BLaER1 (cell line): ENCODE measurements at regions not wholly inside any gene's neighbourhood (a gene's known extent, or its start where the extent isn't known, plus 50 kb on each side); places are given as distances from the start of the nearest gene placed in this dataset.
"Not testable (repeated sequence)": the region's sequence is repeated elsewhere in the genome, so short reads cannot be mapped to it uniquely, and the experiment has no call there.

ENCODE experiments used
- H3K27ac ChIP-seq: shearing (Covaris generic); formaldehyde crosslinking; 2 replicates; pipeline ENCODE4 v1.8.1; 2022
- H3K27me3 ChIP-seq: shearing (Covaris generic); formaldehyde crosslinking; 2 replicates; pipeline ENCODE4 v1.8.1; 2022
- H3K36me3 ChIP-seq: shearing (Covaris generic); formaldehyde crosslinking; 2 replicates; pipeline ENCODE4 v1.8.1; 2022
- H3K4me1 ChIP-seq: shearing (Covaris generic); formaldehyde crosslinking; 2 replicates; pipeline ENCODE4 v1.8.1; 2022
- H3K4me2 ChIP-seq: shearing (Covaris generic); formaldehyde crosslinking; 2 replicates; pipeline ENCODE4 v1.8.1; 2022
- H3K4me3 ChIP-seq: shearing (Covaris generic); formaldehyde crosslinking; 2 replicates; pipeline ENCODE4 v1.8.1; 2022
- H3K9ac ChIP-seq: shearing (Covaris generic); formaldehyde crosslinking; 2 replicates; pipeline ENCODE4 v1.8.1; 2022
- H3K9me3 ChIP-seq: shearing (Covaris generic); formaldehyde crosslinking; 2 replicates; pipeline ENCODE4 v1.8.1; 2022
- H4K20me1 ChIP-seq: shearing (Covaris generic); formaldehyde crosslinking; 2 replicates; pipeline ENCODE4 v1.8.1; 2022
- Cebpa-rat ChIP-seq: shearing (Covaris generic); IDR thresholded peaks from 2 replicates; pipeline ENCODE4 v1.8.1; 2022

- Histone ChIP-seq H3K4me2 (no peak overlapping the region), H4K20me1 (no peaks in the 10 kb centered on the region), H3K4me1 (peaks cover 15% of the 10 kb centered on the region), H3K36me3 (no peaks in the 10 kb centered on the region), H3K4me3 (no peak overlapping the region), H3K27ac (no peak overlapping the region), H3K9me3 (no peaks in the 10 kb centered on the region), H3K9ac (no peak overlapping the region), H3K27me3 (no peaks in the 10 kb centered on the region)
- TF ChIP-seq Cebpa-rat: no peak
Measured at GRCh38 chr6:137641474-137642077, 147.4 kb upstream of the OLIG3 start.

GRCh38 chr6:137643210-137643609, 149.0 kb upstream of the OLIG3 start:
- not testable (repeated sequence) for H3K4me3 ChIP-seq, H3K9ac ChIP-seq, H3K9me3 ChIP-seq, H3K4me1 ChIP-seq, H3K4me2 ChIP-seq, H3K36me3 ChIP-seq, H4K20me1 ChIP-seq, H3K27me3 ChIP-seq, H3K27ac ChIP-seq

GRCh38 chr6:137643644-137644043, 149.4 kb upstream of the OLIG3 start:
- H3K9ac ChIP-seq, H3K36me3 ChIP-seq, H4K20me1 ChIP-seq, H3K4me2 ChIP-seq, H3K9me3 ChIP-seq, H3K27ac ChIP-seq, H3K27me3 ChIP-seq, H3K4me1 ChIP-seq, H3K4me3 ChIP-seq: not testable (repeated sequence)

DNA sequence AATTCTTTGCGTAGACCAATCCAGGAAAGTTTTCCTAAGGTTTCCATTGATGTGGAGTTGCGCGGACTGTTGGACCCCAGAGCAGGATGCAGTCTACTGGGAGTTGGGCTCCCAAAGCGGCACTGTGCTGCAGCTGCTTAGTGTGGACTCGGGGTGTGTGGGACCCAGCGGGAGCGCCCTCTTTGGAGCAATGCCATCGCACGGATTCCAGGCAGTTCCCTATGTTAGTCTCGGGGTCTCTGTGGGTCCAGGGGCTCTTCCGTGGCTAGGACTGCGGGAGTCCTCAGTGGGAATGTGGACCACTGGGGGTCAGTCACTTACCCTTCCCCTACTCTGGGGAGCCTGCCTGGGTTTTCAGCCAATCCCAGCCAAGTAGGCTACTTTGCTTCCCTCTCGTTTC, 151.7 kb upstream of the OLIG3 start:
- Histone ChIP-seq H3K27ac (no peak overlapping the region), H3K9me3 (no peaks in the 10 kb centered on the region), H4K20me1 (no peaks in the 10 kb centered on the region), H3K4me2 (no peak overlapping the region), H3K27me3 (no peaks in the 10 kb centered on the region), H3K9ac (no peak overlapping the region), H3K36me3 (no peaks in the 10 kb centered on the region), H3K4me1 (no peaks in the 10 kb centered on the region), H3K4me3 (no peak overlapping the region)
- TF ChIP-seq Cebpa-rat: no peak

DNA sequence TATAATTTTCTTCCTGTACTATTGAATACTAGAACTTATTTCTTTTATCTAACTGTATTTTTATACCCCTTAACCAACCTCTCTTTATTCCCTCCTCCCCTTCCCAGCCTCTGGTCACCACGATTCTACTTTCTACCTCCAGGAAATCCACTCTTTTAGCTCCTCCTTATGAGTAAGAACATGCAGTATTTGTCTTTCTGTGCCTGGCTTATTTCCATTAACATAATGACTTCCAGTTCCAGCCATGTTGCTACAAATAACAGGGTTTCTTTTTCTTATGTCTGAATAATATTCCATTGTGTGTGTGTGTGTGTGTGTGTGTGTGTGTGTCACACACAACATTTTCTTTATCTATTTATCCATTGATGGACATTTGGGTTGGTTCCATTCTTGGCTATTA, 152.3 kb upstream of the OLIG3 start:
- Histone ChIP-seq H3K4me1 (no peaks in the 10 kb centered on the region), H3K4me3 (no peak overlapping the region), H3K27ac (no peak overlapping the region), H3K9ac (no peak overlapping the region), H4K20me1 (no peaks in the 10 kb centered on the region), H3K9me3 (no peaks in the 10 kb centered on the region), H3K36me3 (no peaks in the 10 kb centered on the region), H3K4me2 (no peak overlapping the region), H3K27me3 (no peaks in the 10 kb centered on the region)
- no peak for TF ChIP-seq Cebpa-rat

GRCh38 chr6:137647762-137648447, 153.7 kb upstream of the OLIG3 start:
- no peak for TF ChIP-seq Cebpa-rat
- no peaks in the 10 kb centered on the region for H3K9me3 ChIP-seq
- H3K27ac ChIP-seq: no peak overlapping the region
- no peaks in the 10 kb centered on the region for H3K36me3 ChIP-seq
- H4K20me1 ChIP-seq: no peaks in the 10 kb centered on the region
- H3K4me2 ChIP-seq: no peak overlapping the region
- no peaks in the 10 kb centered on the region for H3K4me1 ChIP-seq
- no peak overlapping the region for H3K9ac ChIP-seq
- no peak overlapping the region for H3K4me3 ChIP-seq
- H3K27me3 ChIP-seq: no peaks in the 10 kb centered on the region

- no peaks in the 10 kb centered on the region for H3K4me1 ChIP-seq
- no peak overlapping the region for H3K4me2 ChIP-seq
- H3K36me3 ChIP-seq: no peaks in the 10 kb centered on the region
- no peaks in the 10 kb centered on the region for H4K20me1 ChIP-seq
- no peak overlapping the region for H3K9ac ChIP-seq
- TF ChIP-seq Cebpa-rat: no peak
- H3K27ac ChIP-seq: no peak overlapping the region
- no peaks in the 10 kb centered on the region for H3K9me3 ChIP-seq
- H3K4me3 ChIP-seq: no peak overlapping the region
- no peaks in the 10 kb centered on the region for H3K27me3 ChIP-seq
Measured at GRCh38 chr6:137650720-137651119, 156.5 kb upstream of the OLIG3 start.

GRCh38 chr6:137651178-137651577, 157.0 kb upstream of the OLIG3 start:
- Histone ChIP-seq H3K27ac (no peak overlapping the region), H4K20me1 (no peaks in the 10 kb centered on the region), H3K4me1 (no peaks in the 10 kb centered on the region), H3K9me3 (no peaks in the 10 kb centered on the region), H3K9ac (no peak overlapping the region), H3K36me3 (no peaks in the 10 kb centered on the region), H3K27me3 (no peaks in the 10 kb centered on the region), H3K4me2 (no peak overlapping the region), H3K4me3 (no peak overlapping the region)
- TF ChIP-seq Cebpa-rat: no peak

DNA sequence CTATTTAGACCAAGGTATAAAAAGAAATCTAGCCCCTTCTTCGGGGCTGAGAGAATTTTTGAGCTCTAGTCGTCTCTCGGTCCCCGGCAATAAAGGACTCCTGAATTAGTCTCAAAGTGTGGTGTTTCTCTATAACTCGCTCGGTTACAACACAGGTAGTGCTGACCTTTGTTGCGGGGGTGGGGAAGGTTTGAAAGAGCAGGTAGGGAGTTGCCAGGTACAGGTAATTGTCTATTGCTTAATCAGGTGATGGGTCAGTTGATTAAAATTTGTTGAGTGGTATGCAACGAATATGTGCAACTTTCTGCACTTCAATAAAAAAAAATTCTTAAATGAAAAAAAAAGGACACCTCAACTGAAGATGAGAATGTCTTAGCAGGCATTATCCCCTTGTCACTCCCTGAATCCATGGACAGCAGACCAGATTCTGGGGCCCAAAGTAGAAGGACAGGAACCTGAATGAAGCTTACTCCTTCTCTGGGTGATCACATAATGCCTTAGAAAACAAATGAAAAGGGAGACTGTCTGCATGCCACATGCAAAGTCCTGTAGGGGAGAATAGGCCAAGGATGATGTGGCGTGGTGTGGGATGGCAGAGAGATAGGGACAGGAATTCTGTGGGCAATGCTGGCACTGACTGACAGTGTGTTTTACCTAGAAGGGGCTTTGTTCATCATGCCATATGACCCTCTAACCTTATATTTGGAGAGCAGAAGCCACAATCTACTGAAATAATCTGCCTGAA, 157.6 kb upstream of the OLIG3 start:
- Histone ChIP-seq H3K27ac (no peak overlapping the region), H3K4me3 (no peak overlapping the region), H3K4me1 (no peaks in the 10 kb centered on the region; the same call in 1 of the 2 replicates), H3K9me3 (no peaks in the 10 kb centered on the region), H3K36me3 (no peaks in the 10 kb centered on the region), H3K4me2 (no peak overlapping the region), H3K9ac (no peak overlapping the region), H4K20me1 (no peaks in the 10 kb centered on the region), H3K27me3 (no peaks in the 10 kb centered on the region)
- TF ChIP-seq Cebpa-rat: no peak

DNA sequence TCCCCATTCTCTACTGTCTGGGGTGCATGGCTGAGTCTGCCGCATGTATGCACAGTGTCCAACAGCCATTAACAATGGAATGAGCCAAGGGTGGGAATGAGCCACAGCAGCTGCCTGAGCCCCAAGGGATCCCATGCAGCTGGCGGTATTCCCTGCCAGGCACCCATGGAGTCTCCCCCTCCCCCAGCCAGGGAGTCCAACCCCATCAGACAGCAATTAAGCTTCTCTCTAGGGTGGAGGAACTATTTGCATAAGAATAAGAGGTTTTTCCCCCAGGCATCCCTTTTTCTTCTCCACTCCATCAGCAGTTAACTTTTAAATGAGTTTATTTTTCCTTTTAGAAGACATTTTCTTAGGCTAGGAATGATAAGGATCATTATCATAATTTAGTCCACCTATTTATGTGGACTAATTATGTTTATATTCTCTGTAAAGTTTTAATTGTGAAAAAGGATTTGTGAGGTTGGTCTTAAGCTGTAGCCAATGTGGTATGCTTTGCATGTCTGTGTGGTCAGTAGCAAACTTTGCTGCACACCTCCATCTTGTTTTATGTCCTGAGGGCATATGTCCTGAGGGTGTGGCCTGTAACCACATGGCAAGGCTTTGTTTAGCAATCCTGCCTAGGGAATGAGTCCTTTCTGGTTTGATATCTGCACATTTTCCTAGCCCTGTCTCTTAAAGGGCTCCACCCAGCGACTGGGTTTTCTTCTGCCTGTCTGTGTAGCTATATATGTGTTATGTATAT, 158.9 kb upstream of the OLIG3 start:
- no peaks in the 10 kb centered on the region for H3K36me3 ChIP-seq
- H3K9me3 ChIP-seq: no peaks in the 10 kb centered on the region
- H4K20me1 ChIP-seq: no peaks in the 10 kb centered on the region
- peaks cover 10% of the 10 kb centered on the region; the same call in 1 of the 2 replicates for H3K4me1 ChIP-seq
- no peaks in the 10 kb centered on the region for H3K27me3 ChIP-seq
- TF ChIP-seq Cebpa-rat: no peak
- no peak overlapping the region for H3K4me2 ChIP-seq
- H3K9ac ChIP-seq: no peak overlapping the region
- H3K27ac ChIP-seq: no peak overlapping the region
- H3K4me3 ChIP-seq: no peak overlapping the region
